Ovary (tissue), 7 donors: ENCODE measurements at regions not wholly inside any gene's neighbourhood (a gene's known extent, or its start where the extent isn't known, plus 50 kb on each side); places are given as distances from the start of the nearest gene placed in this dataset.

Experiments used
- DNase-seq, 5 donors: peaks; one replicate each; pipeline ENCODE4 v3.0.0-alpha.2; 2019 to 2020
- H3K27ac ChIP-seq, 2 donors: fragments of 200-600 bp; one replicate each; pipeline versions ENCODE4 v1.5.1 to v1.8.0; 2019 to 2022
- H3K27me3 ChIP-seq: fragments of 200-600 bp; one replicate; pipeline ENCODE4 v1.8.0; 2022
- H3K36me3 ChIP-seq: fragments of 200-600 bp; sonication (generic); one replicate; pipeline ENCODE4 v1.5.1; 2019
- H3K4me1 ChIP-seq: one replicate; pipeline ENCODE4 v1.8.1; 2013; ENCODE audit warnings: mild to moderate bottlenecking, moderate library complexity; ENCODE audit not compliant: insufficient read depth
- H3K4me3 ChIP-seq: fragments of 200-600 bp; sonication (generic); one replicate; pipeline ENCODE4 v1.5.1; 2017
- H3K9me3 ChIP-seq, 2 donors: fragments of 200-600 bp in 1 of 2; sonication (generic) in 1 of 2; one replicate each; pipeline versions ENCODE4 v1.5.1 to v1.8.1; 2013 to 2019; ENCODE audit warnings: mild to moderate bottlenecking in 1 of 2, moderate library complexity in 1 of 2
- EP300 ChIP-seq: sonication (generic); formaldehyde crosslinking; IDR thresholded peaks from one replicate; pipeline ENCODE4 v1.6.1; 2017; ENCODE audit warnings: antibody characterized with exemption
- POLR2A ChIP-seq: fragments of 450-650 bp; IDR thresholded peaks from one replicate; pipeline ENCODE4 v1.6.1; 2017; ENCODE audit warnings: antibody characterized with exemption, mild to moderate bottlenecking, moderate library complexity
- WGBS, 3 donors: extraction: QIAGEN DNeasy Blood & Tissue Kit in 1 of 3; methylation state at CpG; one replicate each; pipeline versions ENCODE4 v1.1.5 to v1.1.7; 2013 to 2017; 5-methylcytosine and 5-hydroxymethylcytosine counted together
- intact Hi-C, 4 donors: fragments of 100-400 bp; cut with DNase I; formaldehyde crosslinking; loops; one replicate each; pipeline versions ENCODE4 v1.11.0 to v1.15.1; 2022 to 2023
- TF ChIP-seq, protein P1 (sequence below), 3 donors: fragments of 450-650 bp in 2 of 3; fragments of 200-600 bp in 1 of 3; IDR thresholded peaks; one replicate each; pipeline versions ENCODE4 v1.5.1 to v1.8.0; 2016 to 2022; ENCODE audit warnings: antibody characterized with exemption in 3 of 3, mild to moderate bottlenecking in 1 of 3
- donor health status: DM: no; HTN: no; CAD: no; lungs with moderate emphysema.
- donor health status: DM: no; HTN: no; CAD: no.
- donor health status: Bipolar disorder and iron deficiency.
- donor health status: DM: no; HTN: no; CAD: no.
- donor health status: DM: yes; HTN: yes; CAD: no.

GRCh38 chr17:53314521-53314920 is 508.2 kb upstream of the KIF2B start:
- intact Hi-C loops, result no loop called here
- no peak overlapping the region for H3K27ac ChIP-seq
- WGBS, 3 donors, result 68 to 79% (median 70%) methylated on average over 3 of the region's 3 CpGs
- no peak overlapping the region for H3K4me3 ChIP-seq
- DNase-seq, result no peak
- no peaks in the 10 kb centered on the region for H3K27me3 ChIP-seq
- H3K4me1 ChIP-seq, result no peaks in the 10 kb centered on the region
- H3K36me3 ChIP-seq, result no peaks in the 10 kb centered on the region
- no peak for TF ChIP-seq POLR2A
- TF ChIP-seq, protein P1, sequence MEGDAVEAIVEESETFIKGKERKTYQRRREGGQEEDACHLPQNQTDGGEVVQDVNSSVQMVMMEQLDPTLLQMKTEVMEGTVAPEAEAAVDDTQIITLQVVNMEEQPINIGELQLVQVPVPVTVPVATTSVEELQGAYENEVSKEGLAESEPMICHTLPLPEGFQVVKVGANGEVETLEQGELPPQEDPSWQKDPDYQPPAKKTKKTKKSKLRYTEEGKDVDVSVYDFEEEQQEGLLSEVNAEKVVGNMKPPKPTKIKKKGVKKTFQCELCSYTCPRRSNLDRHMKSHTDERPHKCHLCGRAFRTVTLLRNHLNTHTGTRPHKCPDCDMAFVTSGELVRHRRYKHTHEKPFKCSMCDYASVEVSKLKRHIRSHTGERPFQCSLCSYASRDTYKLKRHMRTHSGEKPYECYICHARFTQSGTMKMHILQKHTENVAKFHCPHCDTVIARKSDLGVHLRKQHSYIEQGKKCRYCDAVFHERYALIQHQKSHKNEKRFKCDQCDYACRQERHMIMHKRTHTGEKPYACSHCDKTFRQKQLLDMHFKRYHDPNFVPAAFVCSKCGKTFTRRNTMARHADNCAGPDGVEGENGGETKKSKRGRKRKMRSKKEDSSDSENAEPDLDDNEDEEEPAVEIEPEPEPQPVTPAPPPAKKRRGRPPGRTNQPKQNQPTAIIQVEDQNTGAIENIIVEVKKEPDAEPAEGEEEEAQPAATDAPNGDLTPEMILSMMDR (IDR thresholded peaks at IDR 0.05), result no peak
- no peaks in the 10 kb centered on the region for H3K9me3 ChIP-seq

DNA sequence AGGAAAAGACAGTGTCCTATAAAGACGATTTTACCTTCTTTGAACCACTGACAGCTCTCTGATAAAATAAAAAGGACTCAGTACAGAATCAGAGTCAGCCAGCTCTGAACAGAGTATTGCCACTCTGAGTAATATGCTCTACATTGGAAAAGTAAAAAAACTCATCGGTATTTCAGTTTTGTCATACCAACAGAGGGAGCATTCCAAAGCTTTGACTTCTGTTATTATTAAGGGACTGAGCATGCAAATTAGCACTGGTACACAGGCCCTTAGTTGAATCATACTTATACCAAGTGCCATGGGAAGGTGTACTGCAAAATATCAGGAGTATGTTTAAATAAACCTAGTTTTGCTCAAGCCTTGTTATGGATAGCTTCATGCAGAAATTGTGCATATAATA is 509.0 kb upstream of the KIF2B start:
- no peak overlapping the region for H3K4me3 ChIP-seq
- no peaks in the 10 kb centered on the region for H3K27me3 ChIP-seq
- H3K9me3 ChIP-seq, result no peaks in the 10 kb centered on the region
- H3K36me3 ChIP-seq, result no peaks in the 10 kb centered on the region
- intact Hi-C loops, result no loop called here
- no peak for DNase-seq
- TF ChIP-seq POLR2A (no peak), EP300 (no peak)
- TF ChIP-seq, protein P1 (IDR thresholded peaks at IDR 0.05), result no peak
- no peaks in the 10 kb centered on the region for H3K4me1 ChIP-seq
- WGBS, 3 donors, result 57 to 68% (median 59%) methylated on average over 2 of the region's 2 CpGs
- no peak overlapping the region for H3K27ac ChIP-seq

DNA sequence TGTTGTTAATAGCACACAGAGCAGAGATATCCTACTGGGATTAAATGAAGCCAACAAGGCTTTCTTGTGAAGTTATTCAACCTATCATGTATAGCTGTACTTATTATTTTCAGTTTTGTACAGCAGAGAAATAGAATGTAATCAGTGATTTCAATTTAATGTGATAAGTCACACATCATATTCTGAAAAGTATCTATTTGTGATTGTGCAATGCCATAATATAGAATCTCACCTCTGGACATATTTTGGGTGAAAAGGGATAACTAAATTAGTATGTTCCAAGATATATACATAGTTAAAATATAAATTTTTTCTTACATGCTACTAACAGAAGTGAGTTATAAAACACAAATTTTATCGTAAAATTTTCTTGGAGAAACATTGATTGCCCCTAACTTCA is 544.3 kb upstream of the KIF2B start:
- intact Hi-C loops, result no loop called here

DNA sequence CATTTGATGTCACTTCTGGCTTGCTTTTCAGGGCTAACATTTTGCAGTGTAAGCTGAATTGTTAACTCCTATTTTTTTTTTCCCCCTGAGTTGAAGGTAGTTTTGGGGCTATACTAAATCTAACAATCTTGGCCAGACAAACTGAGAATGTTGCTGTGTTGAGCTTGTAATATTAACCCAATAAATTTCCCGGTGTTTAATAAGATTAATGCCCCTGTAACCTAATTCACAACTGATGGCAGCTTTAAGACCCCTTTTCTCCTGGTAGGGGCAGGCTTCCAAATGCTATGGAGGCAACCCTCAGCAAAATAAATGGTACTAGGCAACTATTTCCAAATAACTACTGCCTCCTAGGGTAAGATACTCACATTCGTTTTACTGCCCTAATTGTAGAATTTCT is 549.6 kb upstream of the KIF2B start:
- intact Hi-C loops, result no loop called here
- no peak overlapping the region for H3K27ac ChIP-seq

More for the DNA sequence above, 544.3 kb upstream of the KIF2B start:
- Histone ChIP-seq H3K4me3 (no peak overlapping the region), H3K27ac (no peak overlapping the region), H3K36me3 (no peaks in the 10 kb centered on the region), H3K9me3 (no peaks in the 10 kb centered on the region), H3K4me1 (no peaks in the 10 kb centered on the region), H3K27me3 (no peaks in the 10 kb centered on the region)
- no peak for TF ChIP-seq EP300
- no peak for TF ChIP-seq POLR2A
- TF ChIP-seq, protein P1 (IDR thresholded peaks at IDR 0.05), result no peak
- DNase-seq, result no peak
- 81 to 94% (median 81%) methylated on average over 1 of the region's 1 CpG for WGBS, 3 donors

More for the DNA sequence above, 549.6 kb upstream of the KIF2B start:
- Histone ChIP-seq H3K27me3 (no peaks in the 10 kb centered on the region), H3K36me3 (no peaks in the 10 kb centered on the region), H3K4me1 (no peaks in the 10 kb centered on the region), H3K9me3 (no peaks in the 10 kb centered on the region), H3K4me3 (no peak overlapping the region)
- DNase-seq, result no peak
- no peak for TF ChIP-seq EP300
- no peak for TF ChIP-seq POLR2A
- TF ChIP-seq, protein P1 (IDR thresholded peaks at IDR 0.05), result no peak
- 31 to 70% (median 62%) methylated on average over 2 of the region's 2 CpGs for WGBS, 3 donors
